ENCODE measurements at regions not wholly inside any gene's neighbourhood (a gene's known extent, or its start where the extent isn't known, plus 50 kb on each side); places are given as distances from the start of the nearest gene placed in this dataset.
"Not testable (repeated sequence)": the region's sequence is repeated elsewhere in the genome, so short reads cannot be mapped to it uniquely, and the experiment has no call there.

GRCh38 chr4:120568731-120569130, 353.8 kb downstream of the PRDM5 start:
- Histone ChIP-seq H3K36me3 (ENCODE audit: control insufficient read depth, insufficient read depth, low read length) (no peaks in the 10 kb centered on the region), H3K27ac (ENCODE audit: insufficient read depth, low read depth, low read length, poor library complexity, severe bottlenecking) (no peak overlapping the region), H3K27me3 (ENCODE audit: control insufficient read depth, insufficient read depth, low read length, poor library complexity, severe bottlenecking) (no peaks in the 10 kb centered on the region), H3K9me3 (ENCODE audit: control insufficient read depth, low read length) (no peaks in the 10 kb centered on the region), H3K4me1 (ENCODE audit: control insufficient read depth, insufficient read depth, low read length) (no peaks in the 10 kb centered on the region), H3K4me3 (ENCODE audit: insufficient read depth, low read depth, low read length) (no peak overlapping the region)
- 90 to 100% methylated on average over 2 of the region's 2 CpGs for WGBS, 2 experiments

- 81 to 86% methylated on average over 2 of the region's 2 CpGs for WGBS, 2 experiments
- Histone ChIP-seq H3K4me3 (ENCODE audit: insufficient read depth, low read depth, low read length) (no peak overlapping the region), H3K27me3 (ENCODE audit: control insufficient read depth, insufficient read depth, low read length, poor library complexity, severe bottlenecking) (no peaks in the 10 kb centered on the region), H3K36me3 (ENCODE audit: control insufficient read depth, insufficient read depth, low read length) (peaks cover 4% of the 10 kb centered on the region), H3K9me3 (ENCODE audit: control insufficient read depth, low read length) (no peaks in the 10 kb centered on the region), H3K27ac (ENCODE audit: insufficient read depth, low read depth, low read length, poor library complexity, severe bottlenecking) (no peak overlapping the region), H3K4me1 (ENCODE audit: control insufficient read depth, insufficient read depth, low read length) (no peaks in the 10 kb centered on the region)
These were observed 360.9 kb downstream of the PRDM5 start for GRCh38 chr4:120561648-120562047.

GRCh38 chr4:120557372-120557771, 365.2 kb downstream of the PRDM5 start:
- Histone ChIP-seq H3K4me1 (ENCODE audit: control insufficient read depth, insufficient read depth, low read length) (no peaks in the 10 kb centered on the region), H3K27ac (ENCODE audit: insufficient read depth, low read depth, low read length, poor library complexity, severe bottlenecking) (no peak overlapping the region), H3K27me3 (ENCODE audit: control insufficient read depth, insufficient read depth, low read length, poor library complexity, severe bottlenecking) (no peaks in the 10 kb centered on the region), H3K36me3 (ENCODE audit: control insufficient read depth, insufficient read depth, low read length) (peaks cover 4% of the 10 kb centered on the region), H3K4me3 (ENCODE audit: insufficient read depth, low read depth, low read length) (no peak overlapping the region), H3K9me3 (ENCODE audit: control insufficient read depth, low read length) (no peaks in the 10 kb centered on the region)
- WGBS, 2 experiments, result 96% methylated on average over 2 of the region's 2 CpGs

GRCh38 chr4:120555058-120555457, 367.5 kb downstream of the PRDM5 start:
- H3K27me3 ChIP-seq (ENCODE audit: control insufficient read depth, insufficient read depth, low read length, poor library complexity, severe bottlenecking), result no peaks in the 10 kb centered on the region
- no peaks in the 10 kb centered on the region for H3K36me3 ChIP-seq (ENCODE audit: control insufficient read depth, insufficient read depth, low read length)
- no peak overlapping the region for H3K27ac ChIP-seq (ENCODE audit: insufficient read depth, low read depth, low read length, poor library complexity, severe bottlenecking)
- no peak overlapping the region for H3K4me3 ChIP-seq (ENCODE audit: insufficient read depth, low read depth, low read length)
- H3K9me3 ChIP-seq (ENCODE audit: control insufficient read depth, low read length), result no peaks in the 10 kb centered on the region
- WGBS, 2 experiments, result 53 to 62% methylated on average over 2 of the region's 2 CpGs
- no peaks in the 10 kb centered on the region for H3K4me1 ChIP-seq (ENCODE audit: control insufficient read depth, insufficient read depth, low read length)

- H3K27me3 ChIP-seq (ENCODE audit: control insufficient read depth, insufficient read depth, low read length, poor library complexity, severe bottlenecking), result no peaks in the 10 kb centered on the region
- no peak overlapping the region for H3K27ac ChIP-seq (ENCODE audit: insufficient read depth, low read depth, low read length, poor library complexity, severe bottlenecking)
- H3K36me3 ChIP-seq (ENCODE audit: control insufficient read depth, insufficient read depth, low read length), result no peaks in the 10 kb centered on the region
- H3K4me3 ChIP-seq (ENCODE audit: insufficient read depth, low read depth, low read length), result no peak overlapping the region
- H3K9me3 ChIP-seq (ENCODE audit: control insufficient read depth, low read length), result no peaks in the 10 kb centered on the region
- 84 to 87% methylated on average over 3 of the region's 3 CpGs for WGBS, 2 experiments
- H3K4me1 ChIP-seq (ENCODE audit: control insufficient read depth, insufficient read depth, low read length), result peaks cover 2% of the 10 kb centered on the region
These were observed 368.4 kb downstream of the PRDM5 start for GRCh38 chr4:120554086-120554485.

GRCh38 chr4:120550624-120551220, 371.8 kb downstream of the PRDM5 start:
- not testable (repeated sequence) for H3K9me3 ChIP-seq (ENCODE audit: control insufficient read depth, low read length); H3K27ac ChIP-seq (ENCODE audit: insufficient read depth, low read depth, low read length, poor library complexity, severe bottlenecking)
- WGBS, 2 experiments, result 97% methylated on average over 25 to 30 of the region's 30 CpGs

GRCh38 chr4:120549011-120549570, 373.4 kb downstream of the PRDM5 start:
- H3K27me3 ChIP-seq (ENCODE audit: control insufficient read depth, insufficient read depth, low read length, poor library complexity, severe bottlenecking), result no peaks in the 10 kb centered on the region
- no peak overlapping the region for H3K4me3 ChIP-seq (ENCODE audit: insufficient read depth, low read depth, low read length)
- no peaks in the 10 kb centered on the region for H3K36me3 ChIP-seq (ENCODE audit: control insufficient read depth, insufficient read depth, low read length)
- peaks cover 6% of the 10 kb centered on the region for H3K4me1 ChIP-seq (ENCODE audit: control insufficient read depth, insufficient read depth, low read length)
- H3K9me3 ChIP-seq (ENCODE audit: control insufficient read depth, low read length), result no peaks in the 10 kb centered on the region
- H3K27ac ChIP-seq (ENCODE audit: insufficient read depth, low read depth, low read length, poor library complexity, severe bottlenecking), result no peak overlapping the region

More at GRCh38 chr4:120550624-120551220, 371.8 kb downstream of the PRDM5 start:
- H3K36me3 ChIP-seq (ENCODE audit: control insufficient read depth, insufficient read depth, low read length); H3K4me1 ChIP-seq (ENCODE audit: control insufficient read depth, insufficient read depth, low read length); H3K4me3 ChIP-seq (ENCODE audit: insufficient read depth, low read depth, low read length); H3K27me3 ChIP-seq (ENCODE audit: control insufficient read depth, insufficient read depth, low read length, poor library complexity, severe bottlenecking): not testable (repeated sequence)

- no peaks in the 10 kb centered on the region for H3K27me3 ChIP-seq (ENCODE audit: control insufficient read depth, insufficient read depth, low read length, poor library complexity, severe bottlenecking)
- no peaks in the 10 kb centered on the region for H3K9me3 ChIP-seq (ENCODE audit: control insufficient read depth, low read length)
- peaks cover 6% of the 10 kb centered on the region for H3K4me1 ChIP-seq (ENCODE audit: control insufficient read depth, insufficient read depth, low read length)
- 95 to 97% methylated on average over 3 of the region's 3 CpGs for WGBS, 2 experiments
- H3K36me3 ChIP-seq (ENCODE audit: control insufficient read depth, insufficient read depth, low read length), result no peaks in the 10 kb centered on the region
- H3K27ac ChIP-seq (ENCODE audit: insufficient read depth, low read depth, low read length, poor library complexity, severe bottlenecking), result no peak overlapping the region
- no peak overlapping the region for H3K4me3 ChIP-seq (ENCODE audit: insufficient read depth, low read depth, low read length)
These were observed 377.1 kb downstream of the PRDM5 start for GRCh38 chr4:120545391-120545790.

GRCh38 chr4:120544838-120545237, 377.7 kb downstream of the PRDM5 start:
- H3K27ac ChIP-seq (ENCODE audit: insufficient read depth, low read depth, low read length, poor library complexity, severe bottlenecking), result no peak overlapping the region
- no peaks in the 10 kb centered on the region for H3K27me3 ChIP-seq (ENCODE audit: control insufficient read depth, insufficient read depth, low read length, poor library complexity, severe bottlenecking)
- no peaks in the 10 kb centered on the region for H3K9me3 ChIP-seq (ENCODE audit: control insufficient read depth, low read length)
- peaks cover 6% of the 10 kb centered on the region for H3K4me1 ChIP-seq (ENCODE audit: control insufficient read depth, insufficient read depth, low read length)
- 80 to 95% methylated on average over 3 of the region's 3 CpGs for WGBS, 2 experiments
- no peaks in the 10 kb centered on the region for H3K36me3 ChIP-seq (ENCODE audit: control insufficient read depth, insufficient read depth, low read length)
- H3K4me3 ChIP-seq (ENCODE audit: insufficient read depth, low read depth, low read length), result no peak overlapping the region

- no peaks in the 10 kb centered on the region for H3K4me1 ChIP-seq (ENCODE audit: control insufficient read depth, insufficient read depth, low read length)
- WGBS, 2 experiments, result 95 to 99% methylated on average over 5 of the region's 5 CpGs
- H3K4me3 ChIP-seq (ENCODE audit: insufficient read depth, low read depth, low read length), result no peak overlapping the region
- no peaks in the 10 kb centered on the region for H3K9me3 ChIP-seq (ENCODE audit: control insufficient read depth, low read length)
- H3K36me3 ChIP-seq (ENCODE audit: control insufficient read depth, insufficient read depth, low read length), result no peaks in the 10 kb centered on the region
- H3K27ac ChIP-seq (ENCODE audit: insufficient read depth, low read depth, low read length, poor library complexity, severe bottlenecking), result no peak overlapping the region
- no peaks in the 10 kb centered on the region for H3K27me3 ChIP-seq (ENCODE audit: control insufficient read depth, insufficient read depth, low read length, poor library complexity, severe bottlenecking)
These were observed 381.9 kb downstream of the PRDM5 start for GRCh38 chr4:120540625-120541024.

Measured in ectodermal cell (in vitro differentiated cells).